HT-29 (cell line): ENCODE measurements at regions not wholly inside any gene's neighbourhood (a gene's known extent, or its start where the extent isn't known, plus 50 kb on each side); places are given as distances from the start of the nearest gene placed in this dataset.
"Not testable (repeated sequence)": the region's sequence is repeated elsewhere in the genome, so short reads cannot be mapped to it uniquely, and the experiment has no call there.

ENCODE experiments used
- DNase-seq: peaks from one replicate; pipeline ENCODE4 v3.0.0-alpha.2; 2015; ENCODE audit warnings: low spot score

GRCh38 chr17:27365329-27365945, 71.5 kb downstream of the WSB1 start:
- not testable (repeated sequence) for DNase-seq

GRCh38 chr17:27366437-27366836, 72.5 kb downstream of the WSB1 start:
- no peak for DNase-seq

GRCh38 chr17:27367121-27367981, 73.4 kb downstream of the WSB1 start:
- no peak for DNase-seq

GRCh38 chr17:27368151-27368795, 74.4 kb downstream of the WSB1 start:
- no peak for DNase-seq

GRCh38 chr17:27368980-27369379, 75.1 kb downstream of the WSB1 start:
- no peak for DNase-seq

GRCh38 chr17:27370776-27371175, 76.9 kb downstream of the WSB1 start:
- no peak for DNase-seq

GRCh38 chr17:27373695-27374094, 79.8 kb downstream of the WSB1 start:
- not testable (repeated sequence) for DNase-seq

GRCh38 chr17:27376637-27377547, 79.4 kb upstream of the KSR1 start:
- DNase-seq, result peak; percentile 18

GRCh38 chr17:27378482-27379175, 77.6 kb upstream of the KSR1 start:
- no peak for DNase-seq

GRCh38 chr17:27379888-27380533, 76.2 kb upstream of the KSR1 start:
- peak; percentile 50 for DNase-seq

- DNase-seq, result peak; percentile 4
Observed at GRCh38 chr17:27380551-27380950, 75.7 kb upstream of the KSR1 start.

- peak; percentile 91 for DNase-seq
Observed at GRCh38 chr17:27381007-27381501, 75.2 kb upstream of the KSR1 start.

- DNase-seq, result no peak
Observed at GRCh38 chr17:27382025-27382424, 74.2 kb upstream of the KSR1 start.

GRCh38 chr17:27384261-27384701, 72.0 kb upstream of the KSR1 start:
- no peak for DNase-seq

- no peak for DNase-seq
Observed at GRCh38 chr17:27384726-27385125, 71.5 kb upstream of the KSR1 start.

GRCh38 chr17:27385626-27386025, 70.6 kb upstream of the KSR1 start:
- DNase-seq, result no peak

GRCh38 chr17:27386206-27387075, 69.8 kb upstream of the KSR1 start:
- DNase-seq, result no peak

- DNase-seq, result no peak
Observed at GRCh38 chr17:27389542-27390140, 66.6 kb upstream of the KSR1 start.

- DNase-seq, result no peak
Observed at GRCh38 chr17:27390540-27390939, 65.7 kb upstream of the KSR1 start.
